ENCODE measurements at regions not wholly inside any gene's neighbourhood (a gene's known extent, or its start where the extent isn't known, plus 50 kb on each side); places are given as distances from the start of the nearest gene placed in this dataset.
"Not testable (repeated sequence)": the region's sequence is repeated elsewhere in the genome, so short reads cannot be mapped to it uniquely, and the experiment has no call there.

- H3K9me3 ChIP-seq; H3K4me1 ChIP-seq; H3K27me3 ChIP-seq (ENCODE audit: low read depth); H3K4me3 ChIP-seq; DNase-seq (ENCODE audit: low spot score in 2 of 2); H3K36me3 ChIP-seq (replicated peaks); in situ Hi-C loops (cut with MboI; ENCODE audit: low sequenced_read_pairs): not testable (repeated sequence)
Measured at GRCh38 chr21:9572782-9573181, 948.6 kb upstream of the TPTE start.

- DNase-seq (ENCODE audit: low spot score in 2 of 2); H3K27me3 ChIP-seq (ENCODE audit: low read depth); H3K36me3 ChIP-seq (replicated peaks); H3K4me3 ChIP-seq; in situ Hi-C loops (cut with MboI; ENCODE audit: low sequenced_read_pairs); H3K9me3 ChIP-seq; H3K4me1 ChIP-seq: not testable (repeated sequence)
Measured at GRCh38 chr21:9573528-9573927, 947.9 kb upstream of the TPTE start.

GRCh38 chr21:9579275-9579674 lies 942.1 kb upstream of the TPTE start:
- H3K4me3 ChIP-seq; H3K9me3 ChIP-seq; H3K36me3 ChIP-seq (replicated peaks); DNase-seq (ENCODE audit: low spot score in 2 of 2); H3K27me3 ChIP-seq (ENCODE audit: low read depth); H3K4me1 ChIP-seq; in situ Hi-C loops (cut with MboI; ENCODE audit: low sequenced_read_pairs): not testable (repeated sequence)

GRCh38 chr21:9587941-9588340 lies 933.4 kb upstream of the TPTE start:
- DNase-seq (ENCODE audit: low spot score in 2 of 2); H3K27me3 ChIP-seq (ENCODE audit: low read depth); in situ Hi-C loops (cut with MboI; ENCODE audit: low sequenced_read_pairs); H3K4me3 ChIP-seq; H3K9me3 ChIP-seq; H3K36me3 ChIP-seq (replicated peaks); H3K4me1 ChIP-seq: not testable (repeated sequence)

GRCh38 chr21:9592591-9592990 lies 928.8 kb upstream of the TPTE start:
- H3K4me1 ChIP-seq; H3K4me3 ChIP-seq; H3K9me3 ChIP-seq; H3K27me3 ChIP-seq (ENCODE audit: low read depth); in situ Hi-C loops (cut with MboI; ENCODE audit: low sequenced_read_pairs); H3K36me3 ChIP-seq (replicated peaks); DNase-seq (ENCODE audit: low spot score in 2 of 2): not testable (repeated sequence)

- H3K36me3 ChIP-seq (replicated peaks); H3K27me3 ChIP-seq (ENCODE audit: low read depth); H3K4me3 ChIP-seq; DNase-seq (ENCODE audit: low spot score in 2 of 2); in situ Hi-C loops (cut with MboI; ENCODE audit: low sequenced_read_pairs); H3K9me3 ChIP-seq; H3K4me1 ChIP-seq: not testable (repeated sequence)
Measured at GRCh38 chr21:9593646-9594045, 927.7 kb upstream of the TPTE start.

GRCh38 chr21:9614011-9614410 lies 907.4 kb upstream of the TPTE start:
- in situ Hi-C loops (cut with MboI; ENCODE audit: low sequenced_read_pairs); DNase-seq (ENCODE audit: low spot score in 2 of 2); H3K4me1 ChIP-seq; H3K9me3 ChIP-seq; H3K4me3 ChIP-seq; H3K36me3 ChIP-seq (replicated peaks); H3K27me3 ChIP-seq (ENCODE audit: low read depth): not testable (repeated sequence)

GRCh38 chr21:9621121-9621793 lies 900.1 kb upstream of the TPTE start:
- H3K36me3 ChIP-seq (replicated peaks); H3K9me3 ChIP-seq; H3K4me3 ChIP-seq; H3K27me3 ChIP-seq (ENCODE audit: low read depth); DNase-seq (ENCODE audit: low spot score in 2 of 2); in situ Hi-C loops (cut with MboI; ENCODE audit: low sequenced_read_pairs); H3K4me1 ChIP-seq: not testable (repeated sequence)

GRCh38 chr21:9628051-9628450 lies 893.3 kb upstream of the TPTE start:
- not testable (repeated sequence) for H3K27me3 ChIP-seq (ENCODE audit: low read depth)

GRCh38 chr21:9647409-9647808 lies 874.0 kb upstream of the TPTE start:
- peaks cover 11% of the 10 kb centered on the region for H3K9me3 ChIP-seq
- H3K4me3 ChIP-seq; H3K27me3 ChIP-seq (ENCODE audit: low read depth); H3K36me3 ChIP-seq (replicated peaks); in situ Hi-C loops (cut with MboI; ENCODE audit: low sequenced_read_pairs); DNase-seq (ENCODE audit: low spot score in 2 of 2); H3K4me1 ChIP-seq: not testable (repeated sequence)

More at GRCh38 chr21:9628051-9628450, 893.3 kb upstream of the TPTE start:
- H3K4me1 ChIP-seq; DNase-seq (ENCODE audit: low spot score in 2 of 2); H3K4me3 ChIP-seq; H3K36me3 ChIP-seq (replicated peaks); in situ Hi-C loops (cut with MboI; ENCODE audit: low sequenced_read_pairs); H3K9me3 ChIP-seq: not testable (repeated sequence)

GRCh38 chr21:9648331-9648730 lies 873.1 kb upstream of the TPTE start:
- in situ Hi-C loops (cut with MboI; ENCODE audit: low sequenced_read_pairs); DNase-seq (ENCODE audit: low spot score in 2 of 2): not testable (repeated sequence)

GRCh38 chr21:9648947-9649720 lies 872.2 kb upstream of the TPTE start:
- DNase-seq (ENCODE audit: low spot score in 2 of 2); H3K36me3 ChIP-seq (replicated peaks); H3K4me3 ChIP-seq; H3K4me1 ChIP-seq; H3K27me3 ChIP-seq (ENCODE audit: low read depth); in situ Hi-C loops (cut with MboI; ENCODE audit: low sequenced_read_pairs): not testable (repeated sequence)
- H3K9me3 ChIP-seq = peaks cover 11% of the 10 kb centered on the region

More at GRCh38 chr21:9648331-9648730, 873.1 kb upstream of the TPTE start:
- H3K9me3 ChIP-seq = peaks cover 11% of the 10 kb centered on the region
- H3K27me3 ChIP-seq (ENCODE audit: low read depth); H3K36me3 ChIP-seq (replicated peaks); H3K4me1 ChIP-seq; H3K4me3 ChIP-seq: not testable (repeated sequence)

- H3K27me3 ChIP-seq (ENCODE audit: low read depth); H3K9me3 ChIP-seq; in situ Hi-C loops (cut with MboI; ENCODE audit: low sequenced_read_pairs); H3K4me1 ChIP-seq; H3K4me3 ChIP-seq; H3K36me3 ChIP-seq (replicated peaks): not testable (repeated sequence)
- peak in 1 of 2 experiments; percentile 1 for DNase-seq (ENCODE audit: low spot score in 2 of 2)
Measured at GRCh38 chr21:9652819-9653218, 868.6 kb upstream of the TPTE start.

- H3K4me1 ChIP-seq; in situ Hi-C loops (cut with MboI; ENCODE audit: low sequenced_read_pairs); H3K27me3 ChIP-seq (ENCODE audit: low read depth); H3K36me3 ChIP-seq (replicated peaks); DNase-seq (ENCODE audit: low spot score in 2 of 2); H3K4me3 ChIP-seq; H3K9me3 ChIP-seq: not testable (repeated sequence)
Measured at GRCh38 chr21:9655221-9655620, 866.2 kb upstream of the TPTE start.
